Non-pigmented ciliary epithelial cell (primary cell): ENCODE measurements at regions not wholly inside any gene's neighbourhood (a gene's known extent, or its start where the extent isn't known, plus 50 kb on each side); places are given as distances from the start of the nearest gene placed in this dataset.
A peak's percentile ranks its signal among the peaks of the same experiment; 100 is the strongest.

Experiments used
- DNase-seq: peaks from one replicate; pipeline ENCODE4 v3.0.0-alpha.2; 2010; ENCODE audit warnings: low read depth

DNA sequence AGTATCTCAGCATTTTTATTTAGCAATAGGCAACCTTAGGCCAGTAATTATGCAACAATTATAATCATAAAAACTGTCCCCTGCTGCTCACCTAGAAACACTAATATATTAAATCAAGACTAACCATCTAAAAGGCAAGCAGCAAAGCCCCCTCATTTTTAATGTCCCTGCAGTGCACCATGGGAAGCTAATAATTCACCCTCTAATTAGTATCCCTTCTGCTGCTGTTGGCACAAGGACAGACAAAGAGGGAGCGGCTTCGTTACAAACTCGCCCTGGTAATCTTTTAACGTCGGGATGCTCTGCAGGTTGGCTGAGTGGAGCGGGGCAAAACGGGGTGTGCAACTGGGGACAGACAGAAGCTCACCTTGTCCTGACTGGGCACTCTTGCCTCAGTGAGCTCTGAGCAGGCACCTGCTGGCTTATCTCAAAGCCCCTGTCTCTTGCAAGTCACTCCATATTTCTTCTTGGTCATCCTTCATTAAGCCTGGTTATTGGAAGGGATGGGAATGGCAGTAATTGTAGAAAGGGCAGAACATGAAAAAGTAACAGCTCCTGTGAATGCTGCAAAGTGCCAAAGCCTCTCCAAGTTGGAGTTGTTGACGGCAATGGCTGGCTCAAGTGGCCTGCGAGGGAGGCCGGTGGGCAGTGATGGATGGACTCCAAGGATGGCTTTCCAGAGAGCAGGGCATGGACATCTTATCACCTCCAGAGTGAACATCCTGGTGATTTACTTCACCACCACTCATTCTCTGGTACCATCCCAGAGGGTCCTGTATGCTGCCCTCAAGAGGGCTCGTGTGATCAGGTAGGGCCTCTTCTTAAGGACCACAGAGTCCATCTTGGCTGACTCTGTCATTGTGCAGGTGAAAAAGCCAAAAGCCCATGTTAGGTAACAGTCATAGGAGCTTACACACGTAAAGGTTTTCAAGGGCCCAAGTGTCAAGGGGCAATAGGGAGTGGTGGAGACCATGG is 219.6 kb upstream of the N4BP1 start:
- no peak for DNase-seq

DNA sequence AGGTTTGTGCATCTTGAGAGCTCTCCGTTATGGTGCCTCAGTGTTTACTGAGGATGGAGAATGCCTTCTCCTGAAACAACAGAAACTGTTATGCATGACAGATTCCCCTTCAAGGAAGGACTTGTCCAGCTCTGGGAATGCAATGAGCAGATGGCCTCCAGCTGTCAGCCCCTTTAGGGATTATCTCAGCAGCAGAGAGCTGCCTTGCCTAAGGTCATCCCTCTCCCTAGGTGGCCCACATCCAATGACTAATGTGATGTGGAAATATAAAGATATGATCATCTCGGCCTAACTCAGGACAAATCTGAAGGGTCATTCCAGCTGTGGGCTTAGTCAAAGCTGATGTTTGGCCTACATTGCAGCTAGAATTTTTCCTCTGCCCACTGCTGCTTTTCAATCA is 214.3 kb upstream of the N4BP1 start:
- no peak for DNase-seq

DNA sequence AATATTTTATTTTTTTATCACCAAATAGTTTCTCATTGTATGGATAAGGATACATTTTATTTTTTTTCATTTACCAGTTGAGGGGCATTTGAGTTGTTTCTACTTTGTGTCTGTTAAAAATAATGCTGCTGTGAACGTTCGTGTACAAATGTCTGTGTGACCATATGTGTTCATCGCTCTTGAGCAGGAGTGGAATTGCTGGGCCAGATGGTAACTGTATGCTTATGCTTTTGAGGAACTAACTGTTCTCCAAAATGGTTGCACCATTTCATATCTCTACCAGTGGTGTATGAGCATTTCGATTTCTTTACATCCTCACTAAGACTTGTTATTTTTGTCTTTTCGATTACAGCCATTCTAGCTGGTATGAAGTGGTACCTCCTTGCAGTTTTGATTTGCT is 212.5 kb upstream of the N4BP1 start:
- DNase-seq = no peak

DNA sequence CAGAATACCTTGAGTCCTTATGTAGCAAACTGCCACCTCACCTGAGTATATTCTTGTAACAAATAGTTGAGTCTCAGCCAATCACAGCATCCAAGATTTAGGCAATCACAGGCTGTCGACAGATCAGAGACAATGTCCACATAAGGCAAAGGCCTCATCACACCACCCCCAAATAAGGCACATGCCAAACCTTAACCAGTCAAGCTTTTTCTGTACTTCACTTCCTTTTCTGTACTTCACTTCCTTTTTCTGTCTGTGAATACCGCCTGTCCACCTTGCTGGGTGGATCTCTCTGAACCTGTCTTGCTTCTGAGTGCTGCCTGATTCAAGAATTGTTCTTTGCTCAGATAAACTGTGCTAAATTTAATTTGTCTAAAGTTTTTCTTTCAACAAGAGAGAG is 210.4 kb upstream of the N4BP1 start:
- no peak for DNase-seq

DNA sequence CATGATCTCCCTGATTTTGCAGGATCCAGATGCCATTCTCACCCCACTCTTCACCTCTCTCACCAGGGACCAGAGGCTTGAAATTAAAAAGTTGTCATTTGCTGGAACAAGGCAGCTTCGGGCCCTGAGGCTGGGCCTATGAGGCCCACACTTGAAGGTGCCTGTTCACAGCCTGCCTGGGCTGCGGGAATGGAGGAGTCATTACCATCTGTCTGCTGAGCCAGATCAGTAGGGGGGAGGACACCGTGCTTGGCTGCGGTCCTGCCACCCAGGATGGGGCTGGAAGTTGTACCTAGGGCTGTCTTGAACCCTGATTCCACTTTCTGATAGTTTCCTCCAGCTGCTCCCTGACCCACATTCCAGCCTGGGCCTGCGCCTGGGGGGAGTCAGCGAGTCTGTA is 208.3 kb upstream of the N4BP1 start:
- DNase-seq = no peak

DNA sequence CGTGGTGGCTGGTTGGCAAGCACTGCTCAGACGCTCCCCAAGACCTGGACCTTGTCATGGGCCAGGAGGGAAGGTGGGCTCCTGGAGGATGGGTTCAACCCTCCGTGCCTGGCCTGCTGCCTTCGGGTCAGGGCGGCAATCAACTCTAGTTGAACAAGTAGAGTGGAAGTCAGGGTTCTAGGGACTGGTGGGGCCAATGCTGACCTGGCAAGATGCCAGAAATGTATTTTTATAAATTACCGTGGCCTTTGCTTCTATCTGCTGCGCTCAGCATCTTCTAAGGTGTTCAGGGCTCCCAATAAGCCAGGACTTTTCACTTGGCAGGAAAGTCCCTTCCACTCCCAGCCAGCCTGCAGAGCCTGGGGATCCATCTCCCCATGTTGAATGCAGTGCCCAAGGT is 207.1 kb upstream of the N4BP1 start:
- DNase-seq = no peak

DNA sequence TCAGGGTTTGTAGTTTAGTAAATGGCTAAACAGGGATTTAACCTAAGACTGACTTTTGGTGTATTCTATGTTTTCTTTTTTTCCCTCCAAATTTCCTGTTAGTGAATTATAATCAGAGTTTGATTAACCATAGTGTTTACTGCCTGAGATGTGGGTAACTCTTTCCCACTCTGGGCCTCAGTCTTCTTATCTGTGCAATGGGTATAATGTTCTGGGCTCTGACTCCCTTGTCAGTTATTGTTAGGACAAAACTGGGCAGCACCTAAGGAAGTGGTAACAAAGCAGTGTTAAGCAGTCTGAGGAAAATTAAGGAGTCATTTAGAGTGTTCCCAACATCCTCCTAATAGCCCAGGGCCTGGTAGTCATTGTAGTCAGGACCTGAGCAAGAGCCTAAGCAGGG is 206.4 kb upstream of the N4BP1 start:
- DNase-seq = no peak

DNA sequence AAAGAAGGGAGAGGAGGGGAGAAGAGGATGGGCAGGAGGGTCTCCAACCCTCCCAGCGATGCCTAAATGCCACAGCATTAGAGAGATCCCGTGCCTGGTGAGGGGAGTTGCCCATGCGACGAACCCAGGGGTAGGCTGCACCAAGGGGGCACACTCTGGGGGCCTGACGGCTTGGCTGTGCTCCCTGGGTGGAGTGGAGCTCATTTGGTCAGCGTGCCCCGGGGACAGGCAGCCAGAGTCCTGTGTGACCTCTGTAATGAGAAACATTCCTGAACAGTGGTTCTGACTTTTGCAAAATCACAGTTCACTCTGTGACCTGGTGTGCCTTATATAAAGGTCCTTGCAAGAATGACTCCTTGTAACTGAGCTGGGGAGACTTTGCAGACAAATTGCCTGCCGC is 205.0 kb upstream of the N4BP1 start:
- DNase-seq = no peak

DNA sequence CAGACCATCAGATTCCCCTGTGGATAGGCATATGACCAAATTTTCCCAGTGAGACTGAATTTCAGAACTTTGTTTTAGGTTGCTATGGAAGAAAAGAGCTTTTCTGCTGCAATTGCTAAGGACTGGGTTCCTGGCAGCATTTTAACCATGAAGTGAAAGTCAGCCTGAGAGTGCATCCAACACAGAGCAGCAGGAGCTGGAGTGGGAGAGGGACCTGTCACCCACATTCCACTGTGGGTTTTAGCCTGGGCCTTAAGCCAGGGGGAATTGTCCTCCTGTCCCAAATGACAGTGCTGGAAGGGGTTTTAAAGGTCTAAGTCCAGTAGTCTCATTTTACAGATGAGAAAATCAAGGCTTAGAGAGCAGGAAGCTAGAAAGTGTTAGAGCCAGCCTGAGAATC is 203.5 kb upstream of the N4BP1 start:
- no peak for DNase-seq

DNA sequence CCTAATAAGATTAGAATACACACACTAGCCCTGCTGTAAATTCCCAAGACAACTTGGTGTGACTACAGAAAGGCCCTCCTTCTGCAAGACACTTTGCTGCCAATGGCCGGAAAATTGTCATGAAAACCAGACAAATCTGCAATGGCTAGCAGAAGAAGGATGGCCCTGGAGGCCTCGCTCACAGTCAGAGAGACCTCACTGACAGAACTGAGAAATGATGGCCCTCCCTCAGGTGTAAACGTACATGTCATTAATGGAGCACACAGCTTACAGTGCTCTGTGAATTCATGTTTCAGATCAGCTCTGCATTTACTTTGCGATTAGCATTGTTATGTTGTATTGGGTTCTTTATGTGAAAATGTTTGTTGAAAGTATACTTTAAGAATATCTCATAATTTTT is 202.9 kb upstream of the N4BP1 start:
- DNase-seq = no peak

DNA sequence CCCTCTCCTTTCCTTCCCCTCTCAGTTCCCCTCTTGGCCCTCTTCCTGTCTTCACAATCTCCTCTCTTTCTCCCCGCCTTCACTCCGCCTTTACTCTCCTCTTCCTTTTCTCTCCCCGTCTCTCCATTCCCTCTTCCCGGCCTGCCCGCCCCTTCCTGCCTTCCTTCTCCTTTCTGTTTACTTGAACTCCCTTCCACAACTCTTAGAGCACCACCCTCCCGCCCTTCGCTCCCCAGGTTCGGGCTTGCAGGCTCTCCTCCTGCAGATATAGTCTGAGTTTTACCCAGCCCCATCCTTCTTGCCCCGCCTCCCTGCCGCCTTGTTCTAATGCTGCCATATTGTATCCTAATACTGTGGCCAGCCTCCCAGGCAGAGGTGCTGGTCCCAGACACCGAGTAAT is 201.5 kb upstream of the N4BP1 start:
- no peak for DNase-seq

DNA sequence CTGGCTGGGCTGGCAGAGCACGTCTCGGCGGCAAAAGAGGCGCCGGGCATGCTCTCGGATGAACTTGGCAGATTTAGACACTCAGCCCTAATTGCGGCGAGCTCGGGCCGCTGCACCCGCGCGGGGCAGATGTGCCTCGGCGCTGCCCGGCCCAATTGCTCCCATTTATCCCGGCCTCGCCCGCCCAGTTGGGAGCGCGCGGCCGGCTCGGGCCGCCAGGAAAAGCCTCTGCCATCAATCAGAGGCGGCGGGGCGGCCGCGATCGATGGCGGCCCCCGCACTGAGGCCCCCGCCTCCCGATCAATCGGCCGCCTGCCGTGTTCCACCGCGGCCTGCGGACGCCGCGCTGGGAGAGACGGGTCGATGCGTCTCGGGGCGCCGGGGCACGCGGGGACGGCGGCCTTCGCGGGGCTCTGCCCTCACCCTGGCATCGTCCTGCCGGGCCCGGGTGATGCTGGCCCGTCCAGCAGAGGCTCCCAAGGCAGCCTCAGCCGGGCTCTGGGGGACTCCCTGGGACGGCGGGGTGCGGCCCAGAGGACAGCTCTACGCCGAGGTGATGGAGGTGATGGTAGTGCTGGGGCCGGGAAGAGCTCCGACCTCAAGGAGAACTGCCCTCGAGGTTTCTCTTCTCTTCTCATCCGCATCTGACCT is 200.9 kb upstream of the N4BP1 start:
- DNase-seq = no peak

DNA sequence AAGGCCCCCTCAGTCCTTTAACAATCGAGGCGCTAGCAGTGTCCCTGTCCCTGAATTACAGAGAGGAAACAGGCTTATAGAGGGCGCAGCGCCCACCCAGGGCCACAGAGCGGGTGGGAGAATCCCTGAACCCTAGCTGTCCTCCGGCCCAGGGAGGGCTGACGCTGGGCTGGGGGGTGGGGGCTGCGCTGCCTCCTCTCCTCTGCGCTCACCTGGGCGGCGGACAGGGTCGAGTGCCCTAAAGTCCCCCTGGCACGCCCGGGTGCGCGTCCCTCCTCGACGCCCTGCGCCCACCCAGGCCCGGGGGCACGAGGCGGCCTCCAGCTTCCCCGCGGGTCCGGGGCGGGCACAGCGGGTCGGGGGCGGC is 200.4 kb upstream of the N4BP1 start:
- DNase-seq = no peak

DNA sequence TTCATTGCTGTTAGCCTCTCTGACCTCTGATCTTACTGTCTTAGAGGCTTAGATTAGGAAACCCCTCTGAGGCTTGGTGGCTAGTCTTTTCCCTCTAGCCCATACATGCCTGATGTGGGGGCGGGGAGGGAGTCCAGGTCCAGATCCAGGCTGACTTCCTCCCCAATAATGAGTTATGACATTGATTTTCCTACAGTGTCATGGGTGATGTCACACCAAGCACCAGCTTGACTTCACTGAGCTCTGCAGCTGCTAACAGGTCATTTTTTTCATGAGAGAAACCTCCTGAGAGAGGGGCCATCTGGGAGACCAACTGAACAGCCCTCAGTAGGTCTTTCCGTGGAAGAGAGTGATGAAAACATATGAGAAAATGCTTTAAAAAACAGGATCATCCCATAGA is 180.2 kb upstream of the N4BP1 start:
- no peak for DNase-seq

DNA sequence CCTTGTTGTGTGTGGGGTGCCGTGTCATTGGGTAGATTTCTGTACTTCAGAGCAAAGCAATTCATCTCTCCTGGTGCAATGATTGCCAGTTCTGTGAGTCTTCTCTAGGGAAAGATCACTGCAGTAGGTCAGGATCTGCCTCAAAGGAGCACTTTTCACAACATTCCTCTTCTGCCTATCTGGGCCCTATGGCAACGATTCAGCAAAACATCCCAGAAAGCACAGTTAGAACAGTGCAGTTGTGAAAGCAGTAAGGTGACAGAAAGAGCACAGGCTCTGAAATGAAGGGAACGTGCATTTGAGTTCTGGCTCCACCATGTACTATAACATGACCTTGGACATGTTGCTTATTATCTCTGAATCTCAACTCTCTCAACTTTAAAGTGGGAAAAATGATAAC is 178.5 kb upstream of the N4BP1 start:
- DNase-seq = no peak

DNA sequence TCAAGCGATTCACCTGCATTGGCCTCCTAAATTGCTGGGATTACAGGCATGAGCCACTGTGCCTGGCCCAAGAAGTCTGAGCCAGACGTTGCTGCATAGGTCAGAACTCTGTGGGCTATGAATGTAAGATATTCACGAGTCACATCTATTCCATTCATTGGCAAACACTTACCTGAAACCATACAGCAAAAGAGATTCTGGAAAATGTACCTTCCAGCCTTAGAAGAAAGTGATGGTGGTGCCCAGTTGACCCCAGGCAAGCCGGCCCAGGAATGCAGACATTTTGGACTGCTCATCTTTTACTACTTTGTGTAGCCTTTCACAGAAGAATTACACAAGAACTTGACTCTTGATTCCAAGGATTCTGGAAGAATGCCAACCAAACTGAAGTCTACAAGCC is 135.6 kb upstream of the N4BP1 start:
- DNase-seq = no peak

DNA sequence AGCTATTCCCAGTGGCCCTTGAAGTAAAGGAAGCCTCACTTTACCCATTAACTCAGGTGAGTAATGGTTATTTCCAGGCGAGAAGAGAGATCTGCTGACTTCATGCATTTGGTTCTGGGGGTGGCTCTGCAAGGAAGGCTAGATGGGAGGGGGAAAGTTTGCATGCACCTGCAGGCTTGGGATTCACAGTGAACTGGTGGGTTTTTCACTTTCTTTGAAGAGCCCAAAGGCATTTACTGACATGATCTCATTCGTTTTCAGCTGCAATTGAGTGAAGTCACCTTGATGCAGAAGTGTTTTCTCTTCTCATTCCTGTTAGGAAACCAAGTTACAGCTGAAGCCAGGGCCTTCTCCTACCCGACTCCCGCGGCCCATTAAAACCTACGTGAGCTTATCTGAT is 131.0 kb upstream of the N4BP1 start:
- DNase-seq = no peak

DNA sequence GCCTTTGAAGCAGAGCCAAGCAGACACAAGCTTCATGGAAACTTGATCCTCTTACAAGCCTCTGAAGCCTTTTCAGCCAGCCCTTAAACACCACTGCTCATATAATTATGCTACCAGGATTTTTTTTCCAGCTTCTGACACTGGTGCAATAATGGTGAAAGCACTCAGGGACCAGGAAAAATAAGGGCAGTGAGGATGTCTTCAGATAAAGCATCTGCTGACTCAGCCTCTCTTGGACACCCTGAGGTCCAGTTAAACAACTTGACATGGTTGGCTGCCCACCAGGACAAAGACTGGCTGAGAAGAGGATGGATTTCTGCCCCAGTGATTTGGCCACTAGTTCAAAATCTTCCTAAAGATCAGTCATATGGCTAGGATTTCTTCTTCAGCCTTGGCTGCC is 124.2 kb upstream of the N4BP1 start:
- DNase-seq = no peak

DNA sequence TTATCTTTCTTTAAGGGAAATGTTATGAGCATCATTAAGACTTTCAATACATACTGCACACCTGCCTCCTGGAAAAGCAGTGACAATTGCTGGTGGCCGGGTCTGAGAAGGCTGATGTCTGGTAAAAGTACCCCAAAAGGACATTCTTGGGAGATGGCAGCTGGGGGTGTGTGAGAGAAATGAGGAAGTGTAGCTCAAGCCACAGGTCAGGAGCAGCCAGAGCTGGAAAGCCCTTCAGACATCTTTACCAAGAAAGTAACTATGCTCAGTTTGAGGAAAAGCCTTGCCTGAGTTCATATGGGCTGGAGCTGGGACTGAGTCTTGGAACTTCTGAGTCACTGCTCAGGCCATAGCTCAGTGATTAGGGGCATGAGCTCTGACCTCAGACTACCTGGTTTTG is 94.7 kb upstream of the N4BP1 start:
- DNase-seq = no peak

DNA sequence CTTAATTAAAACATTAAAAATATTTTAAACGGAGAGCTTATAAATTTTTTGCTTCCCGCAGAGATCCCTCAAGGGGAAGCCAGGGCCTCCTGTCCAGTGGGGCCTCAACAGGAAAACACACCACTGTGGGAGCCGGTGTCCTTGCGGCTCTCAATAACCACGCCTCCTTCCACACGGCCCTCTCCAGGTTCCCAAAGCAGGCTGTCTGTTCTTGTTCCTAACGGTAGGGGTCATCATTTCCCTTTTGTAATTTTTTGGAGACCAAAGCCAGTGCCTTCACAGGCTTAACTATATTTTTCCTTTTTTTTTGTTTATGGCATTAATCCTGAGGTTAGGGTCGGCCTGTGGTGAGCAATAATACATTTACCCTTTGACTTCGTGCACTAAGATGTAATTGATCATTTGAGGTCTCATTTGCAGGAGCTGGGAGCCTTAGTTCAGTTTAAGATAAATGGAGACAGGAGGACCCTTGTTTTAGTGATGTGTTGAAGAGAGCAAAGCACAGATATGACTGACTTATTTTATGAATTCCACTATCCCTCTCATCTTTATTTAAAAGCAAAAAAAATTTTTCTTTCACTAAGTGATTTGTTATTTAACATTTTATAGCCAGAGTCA is 77.5 kb upstream of the N4BP1 start:
- DNase-seq = peak; percentile 31

DNA sequence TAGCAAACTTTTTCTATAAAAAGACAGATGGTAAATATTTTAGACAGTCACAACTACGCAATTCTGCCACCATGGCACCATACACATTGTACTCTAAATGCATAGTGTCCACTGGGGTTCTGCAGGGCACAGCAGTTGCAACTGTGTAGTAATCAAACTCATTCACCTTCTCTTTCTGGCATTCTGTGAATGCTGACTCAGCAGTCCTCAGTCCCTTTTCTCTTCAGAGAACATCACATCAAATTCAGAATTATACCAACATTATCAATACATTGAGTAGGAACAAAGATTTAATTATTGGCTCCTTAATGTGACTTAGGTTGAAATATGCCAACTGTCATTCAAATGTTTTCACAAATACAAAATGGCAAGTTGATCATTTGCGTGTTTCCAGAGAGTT is 74.2 kb upstream of the N4BP1 start:
- DNase-seq = no peak

DNA sequence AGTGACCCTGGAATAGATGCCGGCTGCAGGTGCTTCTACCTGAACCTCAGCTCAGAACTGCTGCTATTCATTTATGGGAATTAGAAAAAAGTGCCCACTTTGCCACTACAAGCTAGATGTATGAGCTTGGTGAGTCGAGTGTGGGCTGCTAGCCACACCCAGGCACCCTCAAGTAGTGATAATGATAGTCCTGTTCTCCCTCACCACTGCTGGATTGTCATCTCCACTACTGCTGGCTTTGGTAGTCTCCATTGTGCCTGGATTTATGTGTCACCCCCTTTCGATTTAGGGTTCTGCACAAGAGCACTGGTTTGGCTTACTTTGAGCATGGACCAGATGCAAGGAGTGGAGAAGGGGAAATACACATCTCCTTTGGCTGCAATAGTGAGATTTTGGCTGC is 73.0 kb upstream of the N4BP1 start:
- DNase-seq = no peak

DNA sequence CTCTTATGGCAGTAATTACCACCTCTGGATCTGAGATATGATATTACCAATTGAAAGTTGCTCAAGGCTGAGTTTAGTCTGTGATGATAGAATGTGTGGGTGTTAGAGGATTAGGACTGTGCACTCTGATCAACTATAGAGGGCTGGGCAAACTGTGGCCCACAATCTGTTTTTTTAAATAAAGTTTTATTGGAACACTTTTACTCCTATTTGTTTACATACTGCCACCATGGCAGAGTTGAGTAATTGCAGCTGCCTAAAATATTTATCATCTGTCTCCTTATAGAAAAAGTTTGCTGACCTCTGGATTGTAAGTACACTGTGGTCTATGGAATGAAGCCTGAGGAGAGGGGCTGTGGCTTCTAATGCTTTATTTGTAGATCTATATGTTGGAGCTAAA is 71.5 kb upstream of the N4BP1 start:
- DNase-seq = no peak
